ENCODE measurements at regions not wholly inside any gene's neighbourhood (a gene's known extent, or its start where the extent isn't known, plus 50 kb on each side); places are given as distances from the start of the nearest gene placed in this dataset.

GRCh38 chr3:111302063-111302462 is 230.4 kb downstream of the NECTIN3 start:
- H3K9me3 ChIP-seq = no peaks in the 10 kb centered on the region
- no peak overlapping the region for H3K27ac ChIP-seq (ENCODE audit: low read depth in 2 of 2, low read length in 1 of 2)
- ChIA-PET CTCF (no interaction called here), POLR2A (no interaction called here)
- no peaks in the 10 kb centered on the region for H4K20me1 ChIP-seq (ENCODE audit: insufficient read depth)
- no peak overlapping the region for H2AFZ ChIP-seq (ENCODE audit: low read depth)
- WGBS (ENCODE audit: low lambda C conversion rate) = 74% methylated on average over 1 of the region's 1 CpG
- TF ChIP-seq NRF1 (IDR thresholded peaks at IDR 0.05; ENCODE audit: low read depth, low read length) (no peak), NFIC (IDR thresholded peaks at IDR 0.05; ENCODE audit: borderline replicate concordance) (no peak), EZH2phosphoT487 (IDR thresholded peaks at IDR 0.05; ENCODE audit: borderline replicate concordance, low read depth) (no peak), RFX5 (IDR thresholded peaks at IDR 0.05; ENCODE audit: low read length) (no peak), MAX (IDR thresholded peaks at IDR 0.05; ENCODE audit: low read depth) (no peak), USF1 (IDR thresholded peaks at IDR 0.05; ENCODE audit: borderline replicate concordance, low read depth) (no peak), GATA2 (CRISPR knock-in tag; IDR thresholded peaks at IDR 0.05) (no peak), EP300 (IDR thresholded peaks at IDR 0.05; ENCODE audit: borderline replicate concordance in 1 of 2, low read depth in 1 of 2, low read length in 1 of 2) (no peak), RXRA (IDR thresholded peaks at IDR 0.05; ENCODE audit: borderline replicate concordance, low read depth) (no peak), USF2 (IDR thresholded peaks at IDR 0.05; ENCODE audit: borderline replicate concordance, low read depth, low read length) (no peak)
- no peaks in the 10 kb centered on the region for H3K79me2 ChIP-seq (ENCODE audit: insufficient read depth)
- no peak for DNase-seq
- no peak overlapping the region for H3K4me2 ChIP-seq
- H3K9me2 ChIP-seq = no peaks in the 10 kb centered on the region
- H3K4me1 ChIP-seq (ENCODE audit: control insufficient read depth in 1 of 2, insufficient read depth in 2 of 2, low read depth in 1 of 2, low read length in 1 of 2) = no peaks in the 10 kb centered on the region
- H3F3A ChIP-seq (replicated peaks; ENCODE audit: insufficient read depth) = no peaks in the 10 kb centered on the region
- H3K27me3 ChIP-seq (ENCODE audit: insufficient read depth) = no peaks in the 10 kb centered on the region
- H3K4me3 ChIP-seq (ENCODE audit: low read depth in 2 of 2, low read length in 1 of 2) = no peak overlapping the region
- H3K36me3 ChIP-seq (replicated peaks in 1 of 2; ENCODE audit: control insufficient read depth in 1 of 2, insufficient read depth in 2 of 2, low read length in 1 of 2) = no peaks in the 10 kb centered on the region
- no peak overlapping the region for H3K9ac ChIP-seq

- Histone ChIP-seq H2AFZ (ENCODE audit: low read depth) (no peak overlapping the region), H4K20me1 (ENCODE audit: insufficient read depth) (no peaks in the 10 kb centered on the region), H3K4me2 (no peak overlapping the region), H3K27ac (ENCODE audit: low read depth in 2 of 2, low read length in 1 of 2) (no peak overlapping the region), H3K9me2 (no peaks in the 10 kb centered on the region), H3K36me3 (replicated peaks in 1 of 2; ENCODE audit: control insufficient read depth in 1 of 2, insufficient read depth in 2 of 2, low read length in 1 of 2) (no peaks in the 10 kb centered on the region), H3K79me2 (ENCODE audit: insufficient read depth) (no peaks in the 10 kb centered on the region), H3K9me3 (no peaks in the 10 kb centered on the region), H3K9ac (no peak overlapping the region), H3K4me3 (ENCODE audit: low read depth in 2 of 2, low read length in 1 of 2) (no peak overlapping the region), H3K27me3 (ENCODE audit: insufficient read depth) (no peaks in the 10 kb centered on the region), H3K4me1 (ENCODE audit: control insufficient read depth in 1 of 2, insufficient read depth in 2 of 2, low read depth in 1 of 2, low read length in 1 of 2) (no peaks in the 10 kb centered on the region), H3F3A (replicated peaks; ENCODE audit: insufficient read depth) (no peaks in the 10 kb centered on the region)
- WGBS (ENCODE audit: low lambda C conversion rate) = 48% methylated on average over 1 of the region's 1 CpG
- no peak for TF ChIP-seq RCOR1 (IDR thresholded peaks at IDR 0.05; ENCODE audit: low read length)
- TF ChIP-seq YY1 (IDR thresholded peaks at IDR 0.05; ENCODE audit: low read depth) = no peak
- TF ChIP-seq PBX3 (IDR thresholded peaks at IDR 0.05) = peak; percentile 14; the same call in 1 of the 2 replicates
- POLR2A ChIA-PET = no interaction called here
- DNase-seq = no peak
- CTCF ChIA-PET = no interaction called here
Observed at GRCh38 chr3:111303760-111304159, 232.1 kb downstream of the NECTIN3 start.
